Gastroesophageal sphincter (tissue), 4 donors: ENCODE measurements at regions not wholly inside any gene's neighbourhood (a gene's known extent, or its start where the extent isn't known, plus 50 kb on each side); places are given as distances from the start of the nearest gene placed in this dataset.

ENCODE experiments used
- ATAC-seq: fragments of 150-250 bp; one replicate; pipeline ENCODE4 v1.9.1; 2016; ENCODE audit warnings: mild to moderate bottlenecking, moderate library complexity
- H3K27ac ChIP-seq, 4 donors: fragments of 200-600 bp; sonication (generic) in 3 of 4; 1 replicate in 3 of 4; 2 replicates in 1 of 4; pipeline ENCODE4 v1.5.1; 2016 to 2019
- H3K27me3 ChIP-seq: fragments of 200-600 bp; sonication (generic); one replicate; pipeline ENCODE4 v1.5.1; 2019
- H3K36me3 ChIP-seq, 2 donors: fragments of 200-600 bp; sonication (generic); one replicate each; pipeline ENCODE4 v1.5.1; 2019; ENCODE audit warnings: control low read depth in 1 of 2
- H3K4me1 ChIP-seq, 3 donors: fragments of 200-600 bp; sonication (generic); 1 replicate in 2 of 3; 2 replicates in 1 of 3; pipeline ENCODE4 v1.5.1; 2016 to 2019; ENCODE audit warnings: control low read depth in 2 of 3
- H3K4me3 ChIP-seq, 2 donors: fragments of 200-600 bp; sonication (generic); one replicate each; pipeline ENCODE4 v1.5.1; 2019; ENCODE audit warnings: mild to moderate bottlenecking in 1 of 2, moderate library complexity in 1 of 2
- H3K9me3 ChIP-seq, 3 donors: fragments of 200-600 bp; sonication (generic); one replicate each; pipeline ENCODE4 v1.5.1; 2017 to 2019; ENCODE audit warnings: control low read depth in 2 of 3
- CTCF ChIP-seq, 4 experiments: fragments of 200-600 bp in 2 of 4; fragments of 450-650 bp in 2 of 4; sonication (generic) in 1 of 4; IDR thresholded peaks; one replicate each; pipeline ENCODE4 v1.5.1; 2017 to 2019; ENCODE audit warnings: antibody characterized with exemption in 4 of 4, mild to moderate bottlenecking in 2 of 4, moderate library complexity in 2 of 4
- EP300 ChIP-seq: sonication (generic); formaldehyde crosslinking; IDR thresholded peaks from one replicate; pipeline ENCODE4 v1.6.1; 2017; ENCODE audit warnings: antibody characterized with exemption, mild to moderate bottlenecking
- POLR2A ChIP-seq, 2 donors: fragments of 450-650 bp; IDR thresholded peaks; one replicate each; pipeline ENCODE4 v1.6.1; 2017; ENCODE audit warnings: antibody characterized with exemption in 2 of 2, mild to moderate bottlenecking in 2 of 2, moderate library complexity in 1 of 2
- POLR2AphosphoS5 ChIP-seq: sonication (generic); formaldehyde crosslinking; IDR thresholded peaks from one replicate; pipeline ENCODE4 v1.6.1; 2017; ENCODE audit warnings: antibody characterized with exemption
- WGBS, 2 donors: methylation state at CpG; one replicate each; pipeline ENCODE4 v1.1.5; 2018; ENCODE audit warnings: low coverage in 1 of 2; 5-methylcytosine and 5-hydroxymethylcytosine counted together

- H3K27ac ChIP-seq: no peak overlapping the region
- H3K27me3 ChIP-seq: no peaks in the 10 kb centered on the region
- WGBS, 2 donors: 13 to 17% methylated on average over 3 to 4 of the region's 4 CpGs
- no peaks in the 10 kb centered on the region for H3K9me3 ChIP-seq
- H3K4me1 ChIP-seq: no peaks in the 10 kb centered on the region
- H3K4me3 ChIP-seq: no peak overlapping the region
- H3K36me3 ChIP-seq: no peaks in the 10 kb centered on the region
- TF ChIP-seq EP300 (no peak), POLR2A (IDR thresholded peaks at IDR 0.05) (no peak), CTCF (IDR thresholded peaks at IDR 0.05) (no peak), POLR2AphosphoS5 (no peak)
- no peak for ATAC-seq
These were observed 1122.9 kb upstream of the PCDH10 start for GRCh38 chr4:132026166-132026565.

- Histone ChIP-seq H3K27ac (no peak overlapping the region), H3K4me3 (no peak overlapping the region), H3K36me3 (no peaks in the 10 kb centered on the region), H3K27me3 (no peaks in the 10 kb centered on the region), H3K4me1 (no peaks in the 10 kb centered on the region), H3K9me3 (no peaks in the 10 kb centered on the region)
- no peak for TF ChIP-seq POLR2AphosphoS5
- TF ChIP-seq CTCF (IDR thresholded peaks at IDR 0.05): no peak
- TF ChIP-seq POLR2A (IDR thresholded peaks at IDR 0.05): no peak
- TF ChIP-seq EP300: no peak
- ATAC-seq: no peak
- WGBS, 2 donors: 78 to 82% methylated on average over 4 of the region's 4 CpGs
These were observed 1122.3 kb upstream of the PCDH10 start for GRCh38 chr4:132026816-132027215.

- no peak for TF ChIP-seq POLR2A (IDR thresholded peaks at IDR 0.05)
- TF ChIP-seq POLR2AphosphoS5: no peak
- no peak for TF ChIP-seq EP300
- H3K27ac ChIP-seq: no peak overlapping the region
- H3K9me3 ChIP-seq: peaks cover 0 to 6% (median 0%) of the 10 kb centered on the region in 3 donors
- no peaks in the 10 kb centered on the region for H3K4me1 ChIP-seq
- H3K27me3 ChIP-seq: no peaks in the 10 kb centered on the region
- ATAC-seq: no peak
- H3K36me3 ChIP-seq: no peaks in the 10 kb centered on the region
- WGBS, 2 donors: 26 to 71% methylated on average over 1 of the region's 1 CpG
- H3K4me3 ChIP-seq: no peak overlapping the region
These were observed 1092.6 kb upstream of the PCDH10 start for GRCh38 chr4:132056496-132056895.

- Histone ChIP-seq H3K36me3 (no peaks in the 10 kb centered on the region), H3K27ac (no peak overlapping the region), H3K9me3 (peaks cover 0 to 17% (median 0%) of the 10 kb centered on the region in 3 donors), H3K4me3 (no peak overlapping the region), H3K27me3 (no peaks in the 10 kb centered on the region), H3K4me1 (no peaks in the 10 kb centered on the region)
- 88 to 100% methylated on average over 1 of the region's 1 CpG for WGBS, 2 donors
- ATAC-seq: no peak
- no peak for TF ChIP-seq POLR2A (IDR thresholded peaks at IDR 0.05)
These were observed 1089.9 kb upstream of the PCDH10 start for GRCh38 chr4:132059227-132059626.

- no peak for ATAC-seq
These were observed 1086.4 kb upstream of the PCDH10 start for GRCh38 chr4:132062611-132063239.

More at GRCh38 chr4:132062611-132063239, 1086.4 kb upstream of the PCDH10 start:
- H3K27ac ChIP-seq: no peak overlapping the region
- WGBS, 2 donors: 100% methylated on average over 1 of the region's 31 CpGs; no CpG with 5 or more reads in 1 of the 2 donors
- H3K9me3 ChIP-seq: peaks cover 0 to 17% (median 0%) of the 10 kb centered on the region in 3 donors
- no peaks in the 10 kb centered on the region for H3K36me3 ChIP-seq
- H3K27me3 ChIP-seq: no peaks in the 10 kb centered on the region
- TF ChIP-seq EP300: no peak
- no peak for TF ChIP-seq CTCF (IDR thresholded peaks at IDR 0.05)
- no peak for TF ChIP-seq POLR2A (IDR thresholded peaks at IDR 0.05)
- no peak for TF ChIP-seq POLR2AphosphoS5
- H3K4me3 ChIP-seq: no peak overlapping the region
- no peaks in the 10 kb centered on the region for H3K4me1 ChIP-seq
